WTC11 (cell line): ENCODE measurements at regions not wholly inside any gene's neighbourhood (a gene's known extent, or its start where the extent isn't known, plus 50 kb on each side); places are given as distances from the start of the nearest gene placed in this dataset.

ENCODE experiments used
- ATAC-seq: fragments of 200-7000 bp; cut with Tn5 transposase; 2 replicates; pipeline ENCODE4 v1.10.0; 2021; ENCODE audit warnings: mild to moderate bottlenecking, moderate library complexity
- CTCF ChIA-PET: fragments of 300-600 bp; sonication (Branson Sonifier 250); formaldehyde crosslinking; loops from one replicate; lab custom pipeline; 2021; ENCODE audit warnings: antibody characterized with exemption; lab: Charles Lee
- POLR2A ChIA-PET: fragments of 350-600 bp; sonication (Branson Sonifier 250); formaldehyde crosslinking; loops from one replicate; lab custom pipeline; 2021; ENCODE audit warnings: antibody characterized with exemption; lab: Charles Lee
- DNase-seq: peaks from one replicate; pipeline ENCODE4 v3.0.0; 2021; ENCODE audit warnings: low spot score
- H3K27ac Mint-ChIP-seq: 2 replicates; pipeline ENCODE4 v1.8.0; 2021; ENCODE audit warnings: mixed read lengths
- H3K27me3 Mint-ChIP-seq: 2 replicates; pipeline ENCODE4 v1.8.0; 2021; ENCODE audit warnings: low read depth, mild to moderate bottlenecking, moderate library complexity, mixed read lengths
- H3K36me3 Mint-ChIP-seq: 2 replicates; pipeline ENCODE4 v1.8.0; 2021; ENCODE audit warnings: mixed read lengths
- H3K4me1 Mint-ChIP-seq: 2 replicates; pipeline ENCODE4 v1.8.0; 2022; ENCODE audit warnings: mixed read lengths
- H3K4me3 Mint-ChIP-seq: 2 replicates; pipeline ENCODE4 v1.8.0; 2021; ENCODE audit warnings: mild to moderate bottlenecking, moderate library complexity, mixed read lengths
- H3K9me3 Mint-ChIP-seq: 2 replicates; pipeline ENCODE4 v1.8.0; 2021; ENCODE audit warnings: mixed read lengths
- ATF2 ChIP-seq: sonication (generic); formaldehyde crosslinking; IDR thresholded peaks from 2 replicates; pipeline ENCODE4 v1.8.1; 2022; ENCODE audit warnings: low read depth, missing genetic modification reagents, borderline replicate concordance
- EMX1 ChIP-seq: fragments of 250-450 bp; sonication (Bioruptor Pico); IDR thresholded peaks from 2 replicates; pipeline ENCODE4 v1.8.0; 2021; ENCODE audit warnings: mild to moderate bottlenecking
- ESRRA ChIP-seq: sonication (generic); formaldehyde crosslinking; IDR thresholded peaks from 2 replicates; pipeline ENCODE4 v1.8.1; 2022; ENCODE audit warnings: mild to moderate bottlenecking, missing genetic modification reagents, borderline replicate concordance
- FOXJ3 ChIP-seq: sonication (generic); formaldehyde crosslinking; IDR thresholded peaks from 2 replicates; pipeline ENCODE4 v1.9.0; 2021; ENCODE audit warnings: missing genetic modification reagents, mild to moderate bottlenecking, borderline replicate concordance
- GABPB1 ChIP-seq: sonication (generic); formaldehyde crosslinking; IDR thresholded peaks from 2 replicates; pipeline ENCODE4 v1.8.1; 2023; ENCODE audit warnings: mild to moderate bottlenecking, missing genetic modification reagents
- GRHL2 ChIP-seq: fragments of 250-450 bp; sonication (Bioruptor Pico); IDR thresholded peaks from 2 replicates; pipeline ENCODE4 v1.8.0; 2022; ENCODE audit warnings: mild to moderate bottlenecking, moderate library complexity; ENCODE audit not compliant: insufficient replicate concordance, severe bottlenecking
- JAZF1 ChIP-seq: fragments of 250-450 bp; sonication (Bioruptor Pico); IDR thresholded peaks from 2 replicates; pipeline ENCODE4 v1.9.0; 2021; ENCODE audit warnings: moderate library complexity, mild to moderate bottlenecking, inconsistent platforms
- NFATC4 ChIP-seq: fragments of 250-450 bp; sonication (Bioruptor Pico); IDR thresholded peaks from 2 replicates; pipeline ENCODE4 v1.9.0; 2021; ENCODE audit warnings: mild to moderate bottlenecking
- NFYB ChIP-seq: sonication (generic); formaldehyde crosslinking; conservative IDR thresholded peaks from 2 replicates; pipeline ENCODE4 v1.8.0; 2022; ENCODE audit warnings: low read depth, missing genetic modification reagents
- OVOL2 ChIP-seq: fragments of 250-450 bp; sonication (Bioruptor Pico); IDR thresholded peaks from 2 replicates; pipeline ENCODE4 v1.9.0; 2021; ENCODE audit warnings: mild to moderate bottlenecking, borderline replicate concordance
- SMAD4 ChIP-seq: sonication (generic); formaldehyde crosslinking; IDR thresholded peaks from 2 replicates; pipeline ENCODE4 v1.8.0; 2022; ENCODE audit warnings: mild to moderate bottlenecking, missing genetic modification reagents
- SOX15 ChIP-seq: fragments of 250-450 bp; sonication (Bioruptor Pico); IDR thresholded peaks from 2 replicates; pipeline ENCODE4 v1.9.0; 2021; ENCODE audit warnings: mild to moderate bottlenecking
- TEAD1 ChIP-seq: sonication (generic); formaldehyde crosslinking; IDR thresholded peaks from 2 replicates; pipeline ENCODE4 v1.8.0; 2022; ENCODE audit warnings: mild to moderate bottlenecking, missing genetic modification reagents
- ZMAT4 ChIP-seq: fragments of 250-450 bp; sonication (Bioruptor Pico); IDR thresholded peaks from 2 replicates; pipeline ENCODE4 v1.9.0; 2021; ENCODE audit warnings: mild to moderate bottlenecking
- ZNF232 ChIP-seq: sonication (generic); formaldehyde crosslinking; IDR thresholded peaks from 2 replicates; pipeline ENCODE4 v1.8.0; 2022; ENCODE audit warnings: mild to moderate bottlenecking, missing genetic modification reagents
- ZNF281 ChIP-seq: sonication (generic); formaldehyde crosslinking; IDR thresholded peaks from 2 replicates; pipeline ENCODE4 v1.8.0; 2023; ENCODE audit warnings: mild to moderate bottlenecking, missing genetic modification reagents
- ZNF317 ChIP-seq: sonication (generic); formaldehyde crosslinking; IDR thresholded peaks from 2 replicates; pipeline ENCODE4 v1.8.1; 2023; ENCODE audit warnings: low read depth, mild to moderate bottlenecking, moderate library complexity, missing genetic modification reagents, borderline replicate concordance
- ZNF423 ChIP-seq: fragments of 250-450 bp; sonication (Bioruptor Pico); IDR thresholded peaks from 2 replicates; pipeline ENCODE4 v2.1.2; 2022; ENCODE audit warnings: mild to moderate bottlenecking, moderate library complexity
- TF ChIP-seq, protein P1 (sequence below): sonication (generic); formaldehyde crosslinking; IDR thresholded peaks from 2 replicates; pipeline ENCODE4 v1.8.0; 2022; ENCODE audit warnings: mild to moderate bottlenecking, missing genetic modification reagents
- TF ChIP-seq, protein P2 (sequence below): sonication (generic); formaldehyde crosslinking; IDR thresholded peaks from 2 replicates; pipeline ENCODE4 v1.8.1; 2023; ENCODE audit warnings: mild to moderate bottlenecking, missing genetic modification reagents, moderate library complexity
- TF ChIP-seq, protein P3 (sequence below): sonication (generic); formaldehyde crosslinking; IDR thresholded peaks from 2 replicates; pipeline ENCODE4 v1.8.0; 2022; ENCODE audit warnings: mild to moderate bottlenecking, missing genetic modification reagents
- TF ChIP-seq, protein P4 (sequence below): sonication (generic); formaldehyde crosslinking; IDR thresholded peaks from 2 replicates; pipeline ENCODE4 v1.8.0; 2022; ENCODE audit warnings: missing genetic modification reagents

- DNase-seq (no peak), ATAC-seq (no peak)
- ChIA-PET POLR2A (no interaction called here), CTCF (no interaction called here)
- Mint-ChIP-seq H3K27ac (peak overlapping the region; percentile 66; the same call in 1 of the 2 replicates), H3K9me3 (no peaks in the 10 kb centered on the region), H3K4me1 (peaks cover 12% of the 10 kb centered on the region), H3K27me3 (no peaks in the 10 kb centered on the region), H3K36me3 (no peaks in the 10 kb centered on the region), H3K4me3 (no peak overlapping the region)
- TF ChIP-seq GRHL2 (CRISPR knock-in tag): no peak
- peak; percentile 50; the same call in 1 of the 2 replicates for TF ChIP-seq GABPB1 (CRISPR knock-in tag)
- TF ChIP-seq NFYB (CRISPR knock-in tag): no peak
- TF ChIP-seq, protein P1, sequence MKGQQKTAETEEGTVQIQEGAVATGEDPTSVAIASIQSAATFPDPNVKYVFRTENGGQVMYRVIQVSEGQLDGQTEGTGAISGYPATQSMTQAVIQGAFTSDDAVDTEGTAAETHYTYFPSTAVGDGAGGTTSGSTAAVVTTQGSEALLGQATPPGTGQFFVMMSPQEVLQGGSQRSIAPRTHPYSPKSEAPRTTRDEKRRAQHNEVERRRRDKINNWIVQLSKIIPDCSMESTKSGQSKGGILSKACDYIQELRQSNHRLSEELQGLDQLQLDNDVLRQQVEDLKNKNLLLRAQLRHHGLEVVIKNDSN: no peak
- TF ChIP-seq, protein P2, sequence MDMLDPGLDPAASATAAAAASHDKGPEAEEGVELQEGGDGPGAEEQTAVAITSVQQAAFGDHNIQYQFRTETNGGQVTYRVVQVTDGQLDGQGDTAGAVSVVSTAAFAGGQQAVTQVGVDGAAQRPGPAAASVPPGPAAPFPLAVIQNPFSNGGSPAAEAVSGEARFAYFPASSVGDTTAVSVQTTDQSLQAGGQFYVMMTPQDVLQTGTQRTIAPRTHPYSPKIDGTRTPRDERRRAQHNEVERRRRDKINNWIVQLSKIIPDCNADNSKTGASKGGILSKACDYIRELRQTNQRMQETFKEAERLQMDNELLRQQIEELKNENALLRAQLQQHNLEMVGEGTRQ (CRISPR knock-in tag): no peak
- no peak for TF ChIP-seq SMAD4 (CRISPR knock-in tag)
Measured at GRCh38 chr4:135123632-135124031, 922.0 kb upstream of the PABPC4L start.

DNA sequence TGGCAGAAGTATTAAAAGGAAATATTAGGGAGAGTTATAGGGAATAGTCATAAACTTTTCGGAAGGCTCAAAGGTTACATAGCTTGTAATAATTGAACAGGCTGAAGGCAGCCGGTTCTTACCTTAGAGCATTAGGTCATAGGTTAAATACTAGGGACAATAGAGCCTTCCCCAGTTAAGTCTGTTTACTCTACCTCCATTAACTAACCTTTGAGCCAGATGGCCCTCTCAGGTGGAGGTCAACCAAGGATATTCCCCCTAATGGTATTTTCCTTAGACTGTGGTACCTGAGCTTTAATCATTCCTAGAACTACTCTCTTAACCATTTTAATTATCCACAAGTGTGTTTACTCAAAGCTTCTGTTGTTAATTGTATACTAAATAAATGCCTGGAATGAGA is 920.9 kb upstream of the PABPC4L start:
- ChIA-PET POLR2A (no interaction called here), CTCF (no interaction called here)
- no peak overlapping the region for H3K27ac Mint-ChIP-seq
- TF ChIP-seq, protein P3, sequence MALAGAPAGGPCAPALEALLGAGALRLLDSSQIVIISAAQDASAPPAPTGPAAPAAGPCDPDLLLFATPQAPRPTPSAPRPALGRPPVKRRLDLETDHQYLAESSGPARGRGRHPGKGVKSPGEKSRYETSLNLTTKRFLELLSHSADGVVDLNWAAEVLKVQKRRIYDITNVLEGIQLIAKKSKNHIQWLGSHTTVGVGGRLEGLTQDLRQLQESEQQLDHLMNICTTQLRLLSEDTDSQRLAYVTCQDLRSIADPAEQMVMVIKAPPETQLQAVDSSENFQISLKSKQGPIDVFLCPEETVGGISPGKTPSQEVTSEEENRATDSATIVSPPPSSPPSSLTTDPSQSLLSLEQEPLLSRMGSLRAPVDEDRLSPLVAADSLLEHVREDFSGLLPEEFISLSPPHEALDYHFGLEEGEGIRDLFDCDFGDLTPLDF: no peak
- TF ChIP-seq EMX1 (CRISPR knock-in tag) (no peak), SOX15 (no peak), SMAD4 (CRISPR knock-in tag) (no peak), OVOL2 (no peak), TEAD1 (no peak), FOXJ3 (no peak), ZNF281 (CRISPR knock-in tag) (no peak), JAZF1 (no peak)
- peaks cover 12% of the 10 kb centered on the region for H3K4me1 Mint-ChIP-seq
- no peak overlapping the region for H3K4me3 Mint-ChIP-seq
- H3K9me3 Mint-ChIP-seq: no peaks in the 10 kb centered on the region
- no peak for ATAC-seq
- H3K36me3 Mint-ChIP-seq: no peaks in the 10 kb centered on the region
- no peak for DNase-seq
- no peaks in the 10 kb centered on the region for H3K27me3 Mint-ChIP-seq

- H3K27me3 Mint-ChIP-seq: no peaks in the 10 kb centered on the region
- no peaks in the 10 kb centered on the region for H3K36me3 Mint-ChIP-seq
- POLR2A ChIA-PET: interaction anchor here (0.6 kb wide), 1 partner anchor 208 kb away, joined by 4 read pairs; no protein-coding TSS in a partner anchor
- H3K4me3 Mint-ChIP-seq: no peak overlapping the region
- ATAC-seq: no peak
- H3K9me3 Mint-ChIP-seq: no peaks in the 10 kb centered on the region
- CTCF ChIA-PET: no interaction called here
- DNase-seq: no peak
- H3K4me1 Mint-ChIP-seq: peaks cover 17% of the 10 kb centered on the region
- H3K27ac Mint-ChIP-seq: no peak overlapping the region
- TF ChIP-seq ZNF232 (CRISPR knock-in tag) (no peak), ATF2 (CRISPR knock-in tag) (no peak), ESRRA (no peak), ZMAT4 (CRISPR knock-in tag) (no peak), GRHL2 (CRISPR knock-in tag) (no peak), NFATC4 (CRISPR knock-in tag) (no peak), ZNF317 (CRISPR knock-in tag) (no peak), ZNF423 (CRISPR knock-in tag) (no peak)
- TF ChIP-seq, protein P2 (CRISPR knock-in tag): no peak
- TF ChIP-seq, protein P4, sequence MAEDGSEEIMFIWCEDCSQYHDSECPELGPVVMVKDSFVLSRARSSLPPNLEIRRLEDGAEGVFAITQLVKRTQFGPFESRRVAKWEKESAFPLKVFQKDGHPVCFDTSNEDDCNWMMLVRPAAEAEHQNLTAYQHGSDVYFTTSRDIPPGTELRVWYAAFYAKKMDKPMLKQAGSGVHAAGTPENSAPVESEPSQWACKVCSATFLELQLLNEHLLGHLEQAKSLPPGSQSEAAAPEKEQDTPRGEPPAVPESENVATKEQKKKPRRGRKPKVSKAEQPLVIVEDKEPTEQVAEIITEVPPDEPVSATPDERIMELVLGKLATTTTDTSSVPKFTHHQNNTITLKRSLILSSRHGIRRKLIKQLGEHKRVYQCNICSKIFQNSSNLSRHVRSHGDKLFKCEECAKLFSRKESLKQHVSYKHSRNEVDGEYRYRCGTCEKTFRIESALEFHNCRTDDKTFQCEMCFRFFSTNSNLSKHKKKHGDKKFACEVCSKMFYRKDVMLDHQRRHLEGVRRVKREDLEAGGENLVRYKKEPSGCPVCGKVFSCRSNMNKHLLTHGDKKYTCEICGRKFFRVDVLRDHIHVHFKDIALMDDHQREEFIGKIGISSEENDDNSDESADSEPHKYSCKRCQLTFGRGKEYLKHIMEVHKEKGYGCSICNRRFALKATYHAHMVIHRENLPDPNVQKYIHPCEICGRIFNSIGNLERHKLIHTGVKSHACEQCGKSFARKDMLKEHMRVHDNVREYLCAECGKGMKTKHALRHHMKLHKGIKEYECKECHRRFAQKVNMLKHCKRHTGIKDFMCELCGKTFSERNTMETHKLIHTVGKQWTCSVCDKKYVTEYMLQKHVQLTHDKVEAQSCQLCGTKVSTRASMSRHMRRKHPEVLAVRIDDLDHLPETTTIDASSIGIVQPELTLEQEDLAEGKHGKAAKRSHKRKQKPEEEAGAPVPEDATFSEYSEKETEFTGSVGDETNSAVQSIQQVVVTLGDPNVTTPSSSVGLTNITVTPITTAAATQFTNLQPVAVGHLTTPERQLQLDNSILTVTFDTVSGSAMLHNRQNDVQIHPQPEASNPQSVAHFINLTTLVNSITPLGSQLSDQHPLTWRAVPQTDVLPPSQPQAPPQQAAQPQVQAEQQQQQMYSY (CRISPR knock-in tag): no peak
Measured at GRCh38 chr4:135120195-135120594, 918.6 kb upstream of the PABPC4L start.
